EH (cell line): ENCODE measurements at regions not wholly inside any gene's neighbourhood (a gene's known extent, or its start where the extent isn't known, plus 50 kb on each side); places are given as distances from the start of the nearest gene placed in this dataset.

Experiments
- DNase-seq: peaks from one replicate; pipeline ENCODE4 v3.0.0-alpha.2; 2015; ENCODE audit warnings: low read depth

GRCh38 chr6:126147291-126147815 lies 161.0 kb downstream of the TRMT11 start:
- no peak for DNase-seq

DNA sequence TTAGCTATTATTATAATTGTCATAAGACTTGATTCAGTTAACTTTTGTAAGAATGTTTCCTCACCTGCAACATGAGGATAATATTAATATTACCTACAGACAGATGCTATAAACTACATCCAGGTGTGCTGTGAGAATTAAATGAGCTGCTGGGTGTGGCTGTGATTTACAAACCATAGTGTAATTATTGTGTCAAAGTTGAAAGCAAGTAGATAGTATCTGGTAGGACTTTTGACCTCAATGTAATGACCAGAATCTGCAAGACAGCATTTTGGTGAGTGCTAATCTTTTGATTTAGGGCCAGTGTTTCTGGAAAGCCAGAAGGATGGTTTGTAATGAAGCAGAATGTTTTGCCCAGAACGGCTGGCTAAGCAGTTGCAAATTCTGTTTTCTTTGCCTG lies 162.5 kb downstream of the TRMT11 start:
- no peak for DNase-seq

DNA sequence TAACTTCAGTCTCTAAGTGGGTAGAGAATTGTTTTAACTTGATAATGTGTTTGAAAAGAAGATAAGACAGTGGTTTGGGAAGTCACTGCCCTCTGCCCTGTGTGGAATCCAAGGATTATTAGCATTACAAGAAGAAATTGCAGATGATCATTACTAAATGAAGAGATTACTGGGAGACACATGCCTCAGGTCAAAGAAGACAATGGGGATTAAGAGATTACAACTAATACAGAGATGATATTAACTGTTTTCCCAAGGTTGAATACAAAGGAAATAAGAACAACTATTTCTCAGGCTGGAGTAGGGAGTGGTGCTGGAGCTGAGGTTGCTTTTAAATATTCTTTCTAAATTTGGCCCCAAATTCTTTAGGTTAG lies 166.0 kb downstream of the TRMT11 start:
- no peak for DNase-seq

- peak; percentile 50 for DNase-seq
Measured at GRCh38 chr6:126153661-126154060, 167.3 kb downstream of the TRMT11 start.

DNA sequence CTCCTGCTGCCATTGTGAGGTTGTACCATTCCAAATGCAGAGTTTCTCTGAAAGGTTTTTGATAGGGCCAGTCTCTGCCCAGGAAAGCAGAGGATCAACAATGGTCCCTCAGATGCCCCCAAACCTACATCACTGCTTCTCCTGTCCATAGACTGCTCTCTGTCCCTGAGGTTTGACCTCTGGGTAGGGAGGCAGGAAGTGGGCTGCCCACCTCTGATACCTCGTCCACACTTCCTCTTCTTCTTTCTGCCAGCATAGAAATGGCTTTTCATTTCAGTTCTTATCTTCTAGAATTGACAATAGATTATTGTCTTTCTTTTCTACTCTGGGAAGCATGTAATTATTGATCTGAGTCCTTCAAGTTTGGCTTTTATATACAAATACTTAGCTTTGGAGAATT lies 170.6 kb downstream of the TRMT11 start:
- no peak for DNase-seq

GRCh38 chr6:126167726-126168125 lies 172.2 kb upstream of the CENPW start:
- no peak for DNase-seq

GRCh38 chr6:126170433-126170832 lies 169.5 kb upstream of the CENPW start:
- no peak for DNase-seq

GRCh38 chr6:126170978-126171382 lies 168.9 kb upstream of the CENPW start:
- DNase-seq = peak; percentile 33

GRCh38 chr6:126172131-126172530 lies 167.8 kb upstream of the CENPW start:
- no peak for DNase-seq

DNA sequence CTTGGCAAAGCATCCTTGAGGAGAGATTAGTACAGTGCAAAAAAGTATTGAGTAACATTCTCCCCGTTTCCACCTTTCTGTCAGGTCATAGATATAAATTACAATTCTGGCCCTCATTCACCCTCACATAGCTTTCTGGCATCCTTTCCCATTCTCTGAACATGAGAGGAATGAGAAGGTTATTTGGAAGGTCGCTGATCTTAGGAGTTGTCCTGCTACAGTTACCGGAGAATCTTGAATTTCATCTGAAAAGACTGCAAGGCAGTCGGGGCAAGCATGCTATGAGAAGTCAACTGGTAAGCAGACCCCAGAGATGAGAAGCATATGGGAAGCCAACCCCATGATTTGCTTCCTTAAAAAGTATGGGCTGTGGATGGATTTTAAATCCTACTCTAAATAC lies 166.7 kb upstream of the CENPW start:
- no peak for DNase-seq

DNA sequence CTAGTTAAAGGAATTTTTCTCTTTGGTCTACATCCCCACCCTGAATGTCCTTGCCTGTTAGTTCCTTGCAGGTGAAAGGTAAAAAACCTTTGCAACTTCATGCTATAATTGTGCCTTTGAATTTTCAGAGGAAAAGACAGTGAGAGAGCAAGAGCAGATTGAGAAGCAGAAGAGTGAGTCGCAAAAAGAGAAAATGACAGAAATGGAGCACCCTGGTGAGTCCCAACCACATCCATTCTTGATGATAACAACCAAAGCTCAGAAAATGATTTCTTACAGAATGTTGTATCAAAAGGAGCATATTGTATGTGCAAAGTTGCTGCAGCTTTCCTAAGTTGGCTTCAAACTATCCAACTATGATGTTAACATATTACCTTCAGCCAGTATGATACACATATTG lies 165.2 kb upstream of the CENPW start:
- DNase-seq = no peak

DNA sequence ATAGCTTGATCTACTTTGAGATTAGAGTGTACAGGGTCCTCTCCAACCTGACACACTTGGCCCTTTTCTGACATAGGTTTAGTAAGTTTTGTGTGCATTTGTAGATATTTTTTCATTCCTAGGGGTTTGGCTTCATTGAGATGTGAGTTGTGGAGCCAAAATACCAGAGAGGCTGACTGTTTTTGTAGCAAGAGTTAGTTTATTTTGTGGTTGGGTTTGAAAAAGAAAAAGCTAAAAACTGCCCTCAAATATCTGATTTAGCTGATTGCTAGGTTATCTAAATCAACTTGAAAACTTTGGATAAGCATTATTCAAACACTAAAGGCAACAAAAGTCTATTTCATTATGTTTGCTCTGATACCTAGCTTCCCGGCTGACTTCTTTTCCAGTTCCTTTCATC lies 164.7 kb upstream of the CENPW start:
- peak; percentile 11 for DNase-seq

DNA sequence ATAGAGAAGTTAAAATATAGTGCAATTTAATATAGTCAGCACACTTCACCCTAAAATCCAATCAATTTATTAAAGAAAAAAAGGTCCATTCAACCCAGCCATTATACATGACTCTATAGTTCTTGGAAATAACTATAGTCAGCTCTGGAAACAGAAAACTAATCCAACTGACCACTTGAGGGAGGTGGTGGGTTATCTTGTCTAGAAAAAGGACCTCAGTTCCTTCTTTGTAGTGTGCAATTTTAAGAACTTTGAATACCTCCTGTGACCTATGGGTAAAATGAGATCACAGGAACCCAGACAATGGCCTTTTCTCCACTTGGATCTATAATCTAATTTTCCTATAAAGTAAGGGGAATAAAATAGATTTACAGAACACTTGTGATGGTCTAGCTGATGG lies 163.6 kb upstream of the CENPW start:
- no peak for DNase-seq

- DNase-seq = peak; percentile 45
Measured at GRCh38 chr6:126180585-126180984, 159.3 kb upstream of the CENPW start.

DNA sequence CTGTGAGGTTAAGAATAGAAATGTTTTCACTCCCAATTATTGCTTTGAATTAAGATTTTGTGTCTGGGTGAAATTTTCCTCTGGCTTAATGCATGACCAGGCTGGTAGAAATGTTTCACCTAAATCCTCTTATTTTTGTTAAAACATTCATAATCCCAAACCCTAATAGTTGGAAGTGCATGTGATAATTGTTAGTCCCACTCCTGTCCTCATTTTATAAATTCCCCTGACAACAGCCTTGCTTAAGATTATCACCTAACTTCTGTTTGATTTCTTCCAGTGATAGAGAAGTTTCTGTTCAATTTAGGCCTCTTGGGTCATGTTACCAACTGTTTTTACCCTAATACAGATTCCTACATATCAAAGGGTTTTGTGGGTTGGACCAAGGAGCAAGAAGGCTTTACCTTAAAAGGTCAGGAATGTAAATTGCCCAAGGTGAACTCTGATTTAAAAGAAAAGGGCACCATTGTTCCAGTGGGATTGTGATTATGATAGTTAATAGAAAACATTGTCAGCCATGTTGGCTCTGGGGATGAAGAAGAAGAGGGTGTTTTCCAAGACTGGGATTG lies 158.7 kb upstream of the CENPW start:
- no peak for DNase-seq

- DNase-seq = no peak
Measured at GRCh38 chr6:126181890-126182289, 158.0 kb upstream of the CENPW start.

DNA sequence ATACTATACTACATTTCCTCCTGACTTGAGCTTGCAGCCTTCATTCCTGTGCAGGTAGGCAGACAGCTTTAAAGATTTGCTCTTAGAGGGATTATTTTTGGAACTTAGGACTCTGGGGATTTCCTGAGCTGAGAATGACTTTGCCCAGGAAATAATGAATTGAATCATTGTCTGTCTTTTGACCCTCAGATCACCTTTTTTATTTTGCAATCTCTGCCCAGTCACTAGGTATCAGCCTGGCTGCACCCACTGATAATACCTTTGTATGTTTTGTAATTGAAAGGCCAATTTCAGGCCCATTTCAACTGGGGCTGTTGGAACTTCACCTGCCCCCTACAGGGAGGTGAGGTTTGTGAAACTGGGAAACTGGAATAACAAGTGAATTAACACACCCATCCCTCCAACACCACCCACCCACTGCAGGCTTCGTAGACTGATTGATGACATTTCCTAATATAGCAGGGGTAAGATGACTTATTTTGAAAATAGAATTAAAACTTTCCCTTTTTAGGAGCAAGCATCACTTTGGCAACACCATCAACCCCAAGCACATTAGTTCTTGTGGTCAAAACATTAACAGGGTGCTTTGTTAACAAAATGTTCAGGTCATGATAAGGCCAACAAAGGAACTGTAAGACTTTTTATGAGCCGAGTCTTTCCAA lies 157.1 kb upstream of the CENPW start:
- no peak for DNase-seq

DNA sequence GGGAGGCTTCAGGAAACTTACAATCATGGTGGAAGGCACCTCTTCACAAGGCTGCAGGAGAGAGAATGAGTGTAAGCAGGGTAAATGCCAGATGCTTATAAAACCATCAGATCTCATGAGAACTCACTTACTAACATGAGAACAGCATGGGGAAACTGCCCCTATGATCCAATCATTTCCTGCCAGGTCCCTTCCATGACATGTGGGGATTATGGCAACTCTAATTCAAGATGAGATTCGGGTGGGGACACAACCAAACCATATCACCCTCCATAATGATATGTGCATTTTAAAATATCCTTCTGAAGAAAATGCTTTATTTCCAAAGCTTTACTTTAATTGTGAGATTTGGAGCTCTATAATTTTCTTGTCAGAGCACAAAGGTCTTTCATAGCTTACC lies 154.1 kb upstream of the CENPW start:
- no peak for DNase-seq

DNA sequence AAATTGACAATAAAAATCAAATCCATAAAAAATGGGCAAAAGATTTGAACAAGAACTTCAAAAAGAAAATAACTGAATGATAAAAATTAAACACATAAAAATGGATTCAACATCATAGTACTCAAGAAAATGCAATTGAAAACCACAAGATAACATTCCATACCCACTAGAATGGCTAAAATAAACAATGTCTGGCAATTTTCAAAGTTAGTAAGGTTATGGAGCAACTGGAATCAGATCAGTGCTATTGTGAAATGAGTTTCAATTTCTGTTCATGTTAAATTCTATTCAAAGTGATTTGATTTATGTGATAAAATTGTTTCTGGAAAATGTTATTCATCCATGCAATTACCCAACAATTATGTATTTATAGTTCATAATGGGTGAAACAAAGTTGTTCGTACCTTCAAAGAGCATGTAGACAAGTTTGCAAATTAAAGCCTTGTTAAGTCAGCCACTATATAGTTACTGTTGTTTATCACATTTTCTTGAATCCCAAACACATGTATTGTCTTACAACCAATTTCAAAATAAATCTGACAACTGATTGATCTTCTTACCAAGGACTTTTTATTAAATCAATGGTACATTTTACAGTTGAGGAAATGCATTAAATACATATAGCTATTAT lies 151.5 kb upstream of the CENPW start:
- peak; percentile 29 for DNase-seq

DNA sequence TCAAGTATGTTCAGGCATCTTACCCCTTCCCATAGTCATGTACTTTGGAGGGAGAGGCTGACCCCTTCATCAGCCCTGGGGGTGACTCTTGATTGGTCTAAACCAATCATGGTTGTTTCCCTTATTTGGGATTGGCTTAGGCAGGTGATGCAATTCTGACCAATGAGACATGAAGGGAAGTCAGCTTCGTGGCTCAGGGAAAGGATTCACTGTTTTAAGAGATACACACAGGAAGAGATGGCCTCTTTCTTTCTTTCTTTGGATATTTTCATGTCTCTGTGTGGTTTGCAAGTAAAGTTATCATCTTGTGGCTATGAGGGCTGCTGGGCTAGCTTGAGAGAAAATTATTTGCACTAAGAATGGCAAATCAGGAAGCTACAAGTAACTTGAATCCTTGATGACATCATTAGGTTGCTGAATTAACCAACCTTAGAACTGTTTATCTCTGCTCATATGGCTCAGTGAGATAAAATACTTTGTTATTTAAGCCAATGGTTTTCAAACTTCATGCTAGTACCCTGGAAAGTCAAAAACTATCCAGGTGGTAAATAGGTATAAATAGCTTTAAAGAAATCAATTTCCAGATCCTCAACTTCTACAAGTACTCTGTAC lies 144.2 kb upstream of the CENPW start:
- peak; percentile 1 for DNase-seq

- no peak for DNase-seq
Measured at GRCh38 chr6:126198631-126199030, 141.3 kb upstream of the CENPW start.

DNA sequence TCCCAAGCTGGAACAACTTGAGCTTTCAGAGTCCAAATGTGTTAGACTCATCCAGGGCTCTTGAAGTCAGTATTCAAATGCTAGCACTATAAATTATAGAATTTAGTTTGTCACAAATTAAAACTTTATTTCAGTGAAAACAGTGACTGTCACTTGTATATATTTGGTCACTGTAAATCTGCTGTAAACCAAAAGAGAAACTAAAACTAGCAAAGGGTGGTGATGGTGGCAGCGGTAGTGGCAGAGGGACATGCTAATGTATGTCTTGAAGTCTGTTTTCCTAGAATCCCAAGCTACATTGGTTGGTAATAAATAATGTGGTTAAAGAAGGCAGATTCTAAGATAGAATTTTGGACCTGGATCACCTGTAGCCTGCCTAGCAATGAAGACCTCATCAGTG lies 140.4 kb upstream of the CENPW start:
- no peak for DNase-seq

DNA sequence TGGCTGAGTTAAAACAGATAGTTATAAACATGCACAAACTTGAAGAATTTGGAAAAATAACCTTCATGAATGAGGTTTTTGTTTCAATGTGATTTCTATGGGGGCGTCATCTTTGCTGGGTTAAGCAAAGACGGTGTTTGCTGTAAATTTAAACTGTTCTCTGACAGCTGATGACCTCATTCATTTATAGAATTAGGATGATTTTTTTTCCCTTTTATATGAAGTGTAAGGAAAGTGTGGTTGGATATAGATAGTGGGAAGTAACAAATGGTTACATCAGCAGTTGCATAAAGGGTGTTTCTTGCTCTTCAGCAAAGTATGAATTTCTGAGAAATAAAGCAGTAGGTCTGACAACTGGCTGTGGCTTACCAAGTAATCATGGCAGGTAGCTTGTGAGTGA lies 137.2 kb upstream of the CENPW start:
- DNase-seq = no peak
